Stomach (tissue), 8 donors: ENCODE measurements at regions not wholly inside any gene's neighbourhood (a gene's known extent, or its start where the extent isn't known, plus 50 kb on each side); places are given as distances from the start of the nearest gene placed in this dataset.

Source experiments
- DNase-seq, 2 donors: peaks; one replicate each; pipeline versions ENCODE4 v3.0.0 to v3.0.0-alpha.2; 2013 to 2019
- H3K27ac ChIP-seq, 5 donors: fragments of 200-600 bp in 4 of 5; sonication (generic) in 4 of 5; one replicate each; pipeline ENCODE4 v1.5.1; 2013 to 2019; ENCODE audit warnings: mild to moderate bottlenecking in 1 of 5, moderate library complexity in 1 of 5
- H3K27me3 ChIP-seq, 3 donors: fragments of 200-600 bp; sonication (generic); one replicate each; pipeline ENCODE4 v1.5.1; 2017 to 2019; ENCODE audit warnings: mixed run types in 1 of 3
- H3K36me3 ChIP-seq, 4 donors: fragments of 200-600 bp; sonication (generic); 1 replicate in 3 of 4; 2 replicates in 1 of 4; pipeline ENCODE4 v1.5.1; 2016 to 2019
- H3K4me1 ChIP-seq, 4 donors: fragments of 200-600 bp; sonication (generic); one replicate each; pipeline ENCODE4 v1.5.1; 2016 to 2019
- H3K4me3 ChIP-seq, 4 donors: fragments of 200-600 bp; sonication (generic) in 3 of 4; one replicate each; pipeline ENCODE4 v1.5.1; 2016 to 2019; ENCODE audit warnings: mild to moderate bottlenecking in 1 of 4
- H3K9me3 ChIP-seq, 4 donors: fragments of 200-600 bp; sonication (generic); one replicate each; pipeline ENCODE4 v1.5.1; 2016 to 2019
- CTCF ChIP-seq, 7 experiments: fragments of 450-650 bp in 4 of 7; fragments of 200-600 bp in 3 of 7; sonication (generic) in 3 of 7; IDR thresholded peaks; one replicate each; pipeline ENCODE4 v1.5.1; 2016 to 2019; ENCODE audit warnings: antibody characterized with exemption in 7 of 7, control low read depth in 2 of 7, mild to moderate bottlenecking in 1 of 7
- EP300 ChIP-seq: sonication (generic); formaldehyde crosslinking; IDR thresholded peaks from one replicate; pipeline ENCODE4 v1.6.1; 2017; ENCODE audit warnings: antibody characterized with exemption
- POLR2A ChIP-seq, 4 donors: fragments of 450-650 bp; IDR thresholded peaks; one replicate each; pipeline ENCODE4 v1.6.1; 2016; ENCODE audit warnings: antibody characterized with exemption in 4 of 4, control low read depth in 2 of 4, mild to moderate bottlenecking in 1 of 4, moderate library complexity in 1 of 4
- POLR2AphosphoS5 ChIP-seq, 3 donors: sonication (generic); formaldehyde crosslinking; IDR thresholded peaks; one replicate each; pipeline ENCODE4 v1.6.1; 2016; ENCODE audit warnings: antibody characterized with exemption in 3 of 3
- WGBS, 5 donors: extraction: QIAGEN DNeasy Blood & Tissue Kit in 3 of 5; methylation state at CpG; one replicate each; pipeline versions ENCODE4 v1.1.5 to v1.1.7; 2013 to 2018; 5-methylcytosine and 5-hydroxymethylcytosine counted together
- intact Hi-C: fragments of 100-400 bp; cut with DNase I; formaldehyde crosslinking; loops from one replicate; pipeline ENCODE4 v1.15.1; 2023; ENCODE audit warnings: low total_unique reads
- donor health status: healthy with polysubstance abuse.
- donor health status: Bipolar disorder and iron deficiency.
- donor health status: healthy.

- Histone ChIP-seq H3K4me3 (no peak overlapping the region), H3K9me3 (no peaks in the 10 kb centered on the region), H3K4me1 (no peaks in the 10 kb centered on the region), H3K27ac (no peak overlapping the region), H3K27me3 (no peaks in the 10 kb centered on the region), H3K36me3 (no peaks in the 10 kb centered on the region)
- TF ChIP-seq POLR2AphosphoS5 (IDR thresholded peaks at IDR 0.05) (no peak), POLR2A (IDR thresholded peaks at IDR 0.05) (no peak), CTCF (IDR thresholded peaks at IDR 0.05) (no peak), EP300 (no peak)
- intact Hi-C loops = no loop called here
- DNase-seq = no peak
- 63 to 77% (median 74%) methylated on average over 1 of the region's 1 CpG for WGBS, 5 donors
Measured at GRCh38 chr12:74922642-74923041, 287.0 kb downstream of the KCNC2 start.

- Histone ChIP-seq H3K4me3 (no peak overlapping the region), H3K9me3 (no peaks in the 10 kb centered on the region), H3K36me3 (no peaks in the 10 kb centered on the region), H3K27ac (no peak overlapping the region), H3K27me3 (no peaks in the 10 kb centered on the region), H3K4me1 (peaks cover 0 to 5% (median 0%) of the 10 kb centered on the region in 4 donors)
- 77 to 89% (median 84%) methylated on average over 2 of the region's 2 CpGs for WGBS, 5 donors
- TF ChIP-seq CTCF (IDR thresholded peaks at IDR 0.05) (no peak), EP300 (no peak), POLR2AphosphoS5 (IDR thresholded peaks at IDR 0.05) (no peak), POLR2A (IDR thresholded peaks at IDR 0.05) (no peak)
- intact Hi-C loops = no loop called here
- no peak for DNase-seq
Measured at GRCh38 chr12:74941670-74942069, 268.0 kb downstream of the KCNC2 start.

GRCh38 chr12:74945771-74946198 is 263.9 kb downstream of the KCNC2 start:
- H3K27ac ChIP-seq = peak overlapping the region in 1 of 5 donors; percentile 41
- no peak overlapping the region for H3K4me3 ChIP-seq
- no peaks in the 10 kb centered on the region for H3K27me3 ChIP-seq
- H3K4me1 ChIP-seq = peaks cover 0 to 5% (median 0%) of the 10 kb centered on the region in 4 donors
- no peak for DNase-seq
- TF ChIP-seq POLR2A (IDR thresholded peaks at IDR 0.05) (no peak), POLR2AphosphoS5 (IDR thresholded peaks at IDR 0.05) (no peak), CTCF (IDR thresholded peaks at IDR 0.05) (no peak), EP300 (no peak)
- 18 to 33% (median 23%) methylated on average over 2 of the region's 2 CpGs for WGBS, 5 donors
- intact Hi-C loops = no loop called here
- H3K9me3 ChIP-seq = no peaks in the 10 kb centered on the region
- no peaks in the 10 kb centered on the region for H3K36me3 ChIP-seq

- Histone ChIP-seq H3K4me1 (no peaks in the 10 kb centered on the region), H3K27me3 (no peaks in the 10 kb centered on the region), H3K4me3 (no peak overlapping the region), H3K9me3 (peaks cover 0 to 12% (median 2%) of the 10 kb centered on the region in 4 donors), H3K27ac (no peak overlapping the region), H3K36me3 (no peaks in the 10 kb centered on the region)
- no peak for TF ChIP-seq POLR2A (IDR thresholded peaks at IDR 0.05)
- intact Hi-C loops = no loop called here
- DNase-seq = no peak
- 84 to 97% (median 97%) methylated on average over 1 of the region's 1 CpG for WGBS, 5 donors
Measured at GRCh38 chr12:74953697-74954096, 255.9 kb downstream of the KCNC2 start.

- WGBS, 5 donors = 79 to 85% (median 83%) methylated on average over 3 of the region's 3 CpGs
- intact Hi-C loops = no loop called here
- Histone ChIP-seq H3K27me3 (no peaks in the 10 kb centered on the region), H3K4me1 (no peaks in the 10 kb centered on the region), H3K9me3 (peaks cover 0 to 12% (median 2%) of the 10 kb centered on the region in 4 donors), H3K27ac (no peak overlapping the region), H3K36me3 (no peaks in the 10 kb centered on the region), H3K4me3 (no peak overlapping the region)
- no peak for TF ChIP-seq POLR2A (IDR thresholded peaks at IDR 0.05)
- TF ChIP-seq CTCF (IDR thresholded peaks at IDR 0.05) = no peak
- no peak for TF ChIP-seq EP300
- TF ChIP-seq POLR2AphosphoS5 (IDR thresholded peaks at IDR 0.05) = no peak
- no peak for DNase-seq
Measured at GRCh38 chr12:74957231-74957630, 252.4 kb downstream of the KCNC2 start.
